HL-60 (cell line): ENCODE measurements at regions not wholly inside any gene's neighbourhood (a gene's known extent, or its start where the extent isn't known, plus 50 kb on each side); places are given as distances from the start of the nearest gene placed in this dataset.

ENCODE experiments used
- DNase-seq, 2 experiments: peaks; one replicate each; pipeline ENCODE4 v3.0.0-alpha.2; 2010 to 2020; ENCODE audit warnings: low read depth in 1 of 2, low spot score in 1 of 2
- H3K27ac ChIP-seq: fragments of 250-450 bp; sonication (Bioruptor Pico); replicated peaks from 2 replicates; pipeline ENCODE4 v1.5.1; 2020; ENCODE audit warnings: mild to moderate bottlenecking, moderate library complexity
- H3K27me3 ChIP-seq: fragments of 250-450 bp; sonication (Bioruptor Pico); 2 replicates; pipeline ENCODE4 v1.5.1; 2021; ENCODE audit warnings: mild to moderate bottlenecking, moderate library complexity; ENCODE audit not compliant: insufficient read depth, poor library complexity, severe bottlenecking
- H3K4me3 ChIP-seq: replicated peaks from 2 replicates; pipeline ENCODE4 v1.5.1; 2011; ENCODE audit warnings: mild to moderate bottlenecking, control low read depth, low read length; ENCODE audit not compliant: insufficient read depth
- CTCF ChIP-seq: IDR thresholded peaks from one replicate; pipeline ENCODE4 v1.5.1; 2011; ENCODE audit warnings: low read length, control low read depth, inconsistent platforms; ENCODE audit not compliant: insufficient read depth
- GABPA ChIP-seq: IDR thresholded peaks from 2 replicates; pipeline ENCODE4 v1.6.1; 2012; ENCODE audit warnings: low read depth
- POLR2AphosphoS5 ChIP-seq: IDR thresholded peaks from 2 replicates; pipeline ENCODE4 v1.6.1; 2012; ENCODE audit warnings: low read depth
- REST ChIP-seq: IDR thresholded peaks from 2 replicates; pipeline ENCODE4 v1.6.1; 2012; ENCODE audit warnings: low read depth; ENCODE audit not compliant: insufficient replicate concordance
- SPI1 ChIP-seq: IDR thresholded peaks from 2 replicates; pipeline ENCODE4 v1.6.1; 2012; ENCODE audit warnings: low read depth, mild to moderate bottlenecking, borderline replicate concordance

GRCh38 chrX:39772057-39772832 is 325.5 kb downstream of the BCOR start:
- no peak overlapping the region for H3K4me3 ChIP-seq
- peak overlapping the region; percentile 84 for H3K27ac ChIP-seq
- H3K27me3 ChIP-seq, result no peaks in the 10 kb centered on the region
- TF ChIP-seq SPI1 (peak; percentile 64; the same call in 1 of the 2 replicates), CTCF (no peak)
- DNase-seq, result peak; percentile 56 to 82

GRCh38 chrX:39773150-39773549 is 324.6 kb downstream of the BCOR start:
- no peak for DNase-seq
- Histone ChIP-seq H3K27me3 (no peaks in the 10 kb centered on the region), H3K27ac (peak overlapping the region; percentile 84; the same call in 1 of the 2 replicates), H3K4me3 (no peak overlapping the region)
- no peak for TF ChIP-seq REST
- no peak for TF ChIP-seq GABPA
- no peak for TF ChIP-seq SPI1
- no peak for TF ChIP-seq CTCF
- no peak for TF ChIP-seq POLR2AphosphoS5

- Histone ChIP-seq H3K27ac (no peak overlapping the region), H3K27me3 (no peaks in the 10 kb centered on the region), H3K4me3 (no peak overlapping the region)
- no peak for TF ChIP-seq REST
- no peak for TF ChIP-seq GABPA
- TF ChIP-seq POLR2AphosphoS5, result no peak
- no peak for TF ChIP-seq CTCF
- no peak for TF ChIP-seq SPI1
- no peak for DNase-seq
Observed at GRCh38 chrX:39773923-39774773, 323.6 kb downstream of the BCOR start.
